GM06990 (cell line): ENCODE measurements at regions not wholly inside any gene's neighbourhood (a gene's known extent, or its start where the extent isn't known, plus 50 kb on each side); places are given as distances from the start of the nearest gene placed in this dataset.

Experiments
- DNase-seq: peaks from one replicate; pipeline ENCODE4 v3.0.0-alpha.2; 2011; ENCODE audit not compliant: insufficient read length; ENCODE audit errors: extremely low read depth
- H3K27me3 ChIP-seq: replicated peaks from 2 replicates; pipeline ENCODE4 v1.6.0; 2011; ENCODE audit warnings: low read length; ENCODE audit not compliant: control insufficient read depth, insufficient read depth
- H3K36me3 ChIP-seq: 2 replicates; pipeline ENCODE4 v1.5.1; 2011; ENCODE audit warnings: low read length; ENCODE audit not compliant: control insufficient read depth, insufficient read depth
- H3K4me3 ChIP-seq: replicated peaks from 2 replicates; pipeline ENCODE4 v1.5.1; 2011; ENCODE audit warnings: low read depth, mild to moderate bottlenecking, control low read depth, low read length
- CTCF ChIP-seq: IDR thresholded peaks from 2 replicates; pipeline ENCODE4 v1.5.1; 2011; ENCODE audit warnings: low read length, control low read depth, mild to moderate bottlenecking, inconsistent platforms; ENCODE audit not compliant: insufficient read depth, poor library complexity, severe bottlenecking

GRCh38 chr2:88258208-88258607 is 88.1 kb downstream of the THNSL2 start:
- no peaks in the 10 kb centered on the region for H3K36me3 ChIP-seq
- no peak for DNase-seq
- H3K4me3 ChIP-seq, result no peak overlapping the region
- no peak for TF ChIP-seq CTCF
- no peaks in the 10 kb centered on the region; the same call in 1 of the 2 replicates for H3K27me3 ChIP-seq

DNA sequence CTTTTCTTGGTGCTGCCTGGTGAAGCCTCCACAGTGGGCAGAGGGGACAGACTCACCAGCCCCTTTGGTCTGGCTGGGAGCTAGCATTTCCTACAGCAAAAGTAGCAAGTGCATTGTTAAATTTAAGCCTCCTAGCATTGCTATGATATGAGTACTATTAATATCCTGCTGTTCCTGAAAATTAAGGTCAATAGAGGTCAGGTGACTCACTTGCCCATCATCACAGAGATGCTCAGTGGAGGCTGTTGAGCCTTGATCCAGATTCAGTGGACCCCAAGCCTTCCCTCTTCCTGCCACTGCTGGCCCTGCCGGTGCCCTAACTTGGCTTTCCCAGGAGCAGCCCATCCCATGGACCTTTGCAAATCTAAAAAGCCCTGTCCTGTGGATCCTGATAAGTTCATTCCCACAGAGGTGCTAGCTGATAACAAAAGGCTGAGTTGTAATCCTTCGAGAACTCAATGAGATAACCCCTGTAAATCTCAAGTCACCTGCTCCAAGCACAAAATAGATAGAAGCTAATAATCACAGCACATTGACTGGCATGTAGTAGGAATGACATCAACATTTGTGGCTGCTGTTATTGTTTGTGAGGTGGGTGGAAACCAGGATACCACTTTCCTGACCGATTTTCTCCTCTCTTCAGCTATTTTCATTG is 84.4 kb downstream of the THNSL2 start:
- H3K4me3 ChIP-seq, result no peak overlapping the region
- no peaks in the 10 kb centered on the region for H3K36me3 ChIP-seq
- H3K27me3 ChIP-seq, result peaks cover 1% of the 10 kb centered on the region; the same call in 1 of the 2 replicates
- no peak for DNase-seq
- TF ChIP-seq CTCF, result no peak

GRCh38 chr2:88253997-88254396 is 83.9 kb downstream of the THNSL2 start:
- H3K4me3 ChIP-seq, result no peak overlapping the region
- DNase-seq, result no peak
- H3K36me3 ChIP-seq, result no peaks in the 10 kb centered on the region
- H3K27me3 ChIP-seq, result peaks cover 1% of the 10 kb centered on the region; the same call in 1 of the 2 replicates
- no peak for TF ChIP-seq CTCF

- H3K36me3 ChIP-seq, result no peaks in the 10 kb centered on the region
- no peak for DNase-seq
- H3K4me3 ChIP-seq, result no peak overlapping the region
- H3K27me3 ChIP-seq, result peaks cover 1% of the 10 kb centered on the region; the same call in 1 of the 2 replicates
- TF ChIP-seq CTCF, result no peak
Measured at GRCh38 chr2:88253375-88253774, 83.2 kb downstream of the THNSL2 start.

DNA sequence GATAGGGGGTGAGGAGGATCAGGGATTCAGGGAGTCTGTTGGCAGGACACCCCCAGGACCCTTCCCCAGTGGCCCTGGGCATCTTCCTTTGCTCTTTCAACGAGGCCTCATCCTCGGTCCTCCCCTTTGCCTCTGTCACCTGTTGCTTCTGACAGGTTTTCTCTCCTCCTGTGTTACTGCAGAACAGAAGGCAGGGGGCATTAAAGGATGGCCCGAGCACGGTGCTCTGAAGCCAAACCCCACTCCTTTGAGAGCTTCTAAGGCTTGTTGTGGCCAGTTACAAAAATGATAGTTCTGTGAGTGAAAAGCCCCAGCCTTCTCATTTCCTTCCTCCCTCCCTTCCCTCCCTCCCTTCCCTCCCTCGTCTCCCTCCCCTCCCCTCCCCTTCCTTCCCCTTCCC is 82.5 kb downstream of the THNSL2 start:
- peaks cover 1% of the 10 kb centered on the region; the same call in 1 of the 2 replicates for H3K27me3 ChIP-seq
- H3K4me3 ChIP-seq, result no peak overlapping the region
- DNase-seq, result no peak
- no peaks in the 10 kb centered on the region for H3K36me3 ChIP-seq
- no peak for TF ChIP-seq CTCF

DNA sequence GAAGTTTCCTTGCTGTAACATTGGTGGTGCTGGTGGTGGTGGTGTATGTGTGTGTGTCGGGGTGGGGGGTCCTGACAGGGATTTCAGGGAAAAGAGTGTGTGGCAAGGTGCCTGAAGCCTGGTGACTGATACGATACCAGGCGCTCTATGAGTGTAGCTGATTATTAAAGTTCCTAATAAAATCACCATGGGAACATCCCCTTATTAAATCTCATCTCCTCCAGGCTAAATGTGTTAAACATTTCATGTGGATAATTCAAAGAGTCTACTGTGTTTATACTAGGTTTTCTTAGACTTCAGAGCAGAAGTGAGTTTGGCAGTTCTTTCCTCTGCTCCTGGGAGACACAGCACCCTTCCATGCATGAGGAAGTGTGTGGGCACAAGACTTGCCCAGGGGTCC is 82.0 kb downstream of the THNSL2 start:
- no peak for DNase-seq
- no peak for TF ChIP-seq CTCF
- H3K4me3 ChIP-seq, result no peak overlapping the region

More for the DNA sequence above, 82.0 kb downstream of the THNSL2 start:
- Histone ChIP-seq H3K27me3 (peaks cover 1% of the 10 kb centered on the region; the same call in 1 of the 2 replicates), H3K36me3 (no peaks in the 10 kb centered on the region)
